GM12878 (cell line): ENCODE measurements at regions not wholly inside any gene's neighbourhood (a gene's known extent, or its start where the extent isn't known, plus 50 kb on each side); places are given as distances from the start of the nearest gene placed in this dataset.

Experiments used
- ATF7 ChIP-seq: fragments of 450-650 bp; IDR thresholded peaks from 2 replicates; pipeline ENCODE4 v1.6.1; 2016; ENCODE audit warnings: low read depth, mild to moderate bottlenecking
- ESRRA ChIP-seq: IDR thresholded peaks from 2 replicates; pipeline ENCODE4 v1.6.1; 2012; ENCODE audit warnings: mild to moderate bottlenecking, low read length, improper control_type of control experiment
- HDGF ChIP-seq: fragments of 450-650 bp; IDR thresholded peaks from 2 replicates; pipeline ENCODE4 v1.6.1; 2016; ENCODE audit warnings: antibody characterized with exemption
- IKZF1 ChIP-seq: fragments of 450-650 bp; conservative IDR thresholded peaks from 2 replicates; pipeline ENCODE4 v1.6.1; 2017; ENCODE audit warnings: antibody characterized with exemption, mild to moderate bottlenecking
- MYC ChIP-seq: IDR thresholded peaks from 2 replicates; pipeline ENCODE4 v1.6.1; 2011; ENCODE audit warnings: mild to moderate bottlenecking, low read length, moderate library complexity, inconsistent platforms; ENCODE audit not compliant: insufficient read depth, insufficient replicate concordance, insufficient read length, severe bottlenecking
- POLR2AphosphoS5 ChIP-seq: IDR thresholded peaks from 2 replicates; pipeline ENCODE4 v1.6.1; 2011; ENCODE audit warnings: mild to moderate bottlenecking, low read length, inconsistent platforms
- RELB ChIP-seq: fragments of 450-650 bp; IDR thresholded peaks from 2 replicates; pipeline ENCODE4 v1.6.1; 2017; ENCODE audit warnings: low read depth, mild to moderate bottlenecking, moderate library complexity
- REST ChIP-seq: IDR thresholded peaks from 2 replicates; pipeline ENCODE4 v1.6.1; 2012; ENCODE audit warnings: mild to moderate bottlenecking, low read depth, low read length
- TCF3 ChIP-seq: IDR thresholded peaks from 2 replicates; pipeline ENCODE4 v1.6.1; 2012; ENCODE audit warnings: low read depth, mild to moderate bottlenecking, low read length, borderline replicate concordance; ENCODE audit not compliant: insufficient read depth

GRCh38 chr2:153287109-153287801 is 191.3 kb downstream of the RPRM start:
- TF ChIP-seq TCF3 (no peak), IKZF1 (no peak), REST (no peak), ESRRA (no peak), POLR2AphosphoS5 (no peak), ATF7 (no peak), HDGF (no peak), RELB (no peak), MYC (no peak)
